DOHH2 (cell line): ENCODE measurements at regions not wholly inside any gene's neighbourhood (a gene's known extent, or its start where the extent isn't known, plus 50 kb on each side); places are given as distances from the start of the nearest gene placed in this dataset.

Experiments used
- EZH2phosphoT487 ChIP-seq: fragments of 200-600 bp; sonication (generic); IDR thresholded peaks from 2 replicates; pipeline ENCODE4 v1.6.1; 2017; ENCODE audit warnings: borderline replicate concordance, mild to moderate bottlenecking, antibody characterized with exemption, low read length, moderate library complexity, mixed read lengths
- TF ChIP-seq, protein P1 (sequence below): fragments of 200-600 bp; sonication (generic); IDR thresholded peaks from one replicate; pipeline ENCODE4 v1.5.1; 2014; ENCODE audit warnings: antibody characterized with exemption, mild to moderate bottlenecking, low read depth, low read length; ENCODE audit not compliant: poor library complexity, severe bottlenecking

DNA sequence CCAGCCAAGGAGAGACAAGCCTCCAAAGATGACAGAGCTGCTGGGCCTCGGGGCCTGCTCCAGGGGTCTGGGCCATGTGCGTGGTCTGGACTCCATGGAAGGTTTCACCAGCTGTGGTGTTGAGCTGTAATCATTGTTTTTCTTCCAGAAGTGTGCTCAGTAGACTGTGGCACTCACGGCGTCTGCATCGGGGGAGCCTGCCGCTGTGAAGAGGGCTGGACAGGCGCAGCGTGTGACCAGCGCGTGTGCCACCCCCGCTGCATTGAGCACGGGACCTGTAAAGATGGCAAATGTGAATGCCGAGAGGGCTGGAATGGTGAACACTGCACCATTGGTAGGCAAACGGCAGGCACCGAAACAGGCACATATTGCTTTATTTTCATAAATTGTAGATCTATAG is 164.8 kb upstream of the WWC1 start:
- TF ChIP-seq, protein P1, sequence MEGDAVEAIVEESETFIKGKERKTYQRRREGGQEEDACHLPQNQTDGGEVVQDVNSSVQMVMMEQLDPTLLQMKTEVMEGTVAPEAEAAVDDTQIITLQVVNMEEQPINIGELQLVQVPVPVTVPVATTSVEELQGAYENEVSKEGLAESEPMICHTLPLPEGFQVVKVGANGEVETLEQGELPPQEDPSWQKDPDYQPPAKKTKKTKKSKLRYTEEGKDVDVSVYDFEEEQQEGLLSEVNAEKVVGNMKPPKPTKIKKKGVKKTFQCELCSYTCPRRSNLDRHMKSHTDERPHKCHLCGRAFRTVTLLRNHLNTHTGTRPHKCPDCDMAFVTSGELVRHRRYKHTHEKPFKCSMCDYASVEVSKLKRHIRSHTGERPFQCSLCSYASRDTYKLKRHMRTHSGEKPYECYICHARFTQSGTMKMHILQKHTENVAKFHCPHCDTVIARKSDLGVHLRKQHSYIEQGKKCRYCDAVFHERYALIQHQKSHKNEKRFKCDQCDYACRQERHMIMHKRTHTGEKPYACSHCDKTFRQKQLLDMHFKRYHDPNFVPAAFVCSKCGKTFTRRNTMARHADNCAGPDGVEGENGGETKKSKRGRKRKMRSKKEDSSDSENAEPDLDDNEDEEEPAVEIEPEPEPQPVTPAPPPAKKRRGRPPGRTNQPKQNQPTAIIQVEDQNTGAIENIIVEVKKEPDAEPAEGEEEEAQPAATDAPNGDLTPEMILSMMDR: no peak
- no peak for TF ChIP-seq EZH2phosphoT487
